ENCODE measurements at regions not wholly inside any gene's neighbourhood (a gene's known extent, or its start where the extent isn't known, plus 50 kb on each side); places are given as distances from the start of the nearest gene placed in this dataset.
A peak's percentile ranks its signal among the peaks of the same experiment; 100 is the strongest.

- Mint-ChIP-seq H3K9me3 (no peaks in the 10 kb centered on the region), H3K36me3 (ENCODE audit: low read depth) (no peaks in the 10 kb centered on the region), H3K4me3 (no peak overlapping the region), H3K4me1 (peaks cover 18% of the 10 kb centered on the region), H3K27ac (peak overlapping the region in 1 of 3 experiments; percentile 41), H3K27me3 (ENCODE audit: low read depth) (peaks cover 11% of the 10 kb centered on the region)
- TF ChIP-seq CTCF (IDR thresholded peaks at IDR 0.05; ENCODE audit: unreplicated experiment in 3 of 3), result no peak
These were observed 62.1 kb upstream of the HDAC4 start for GRCh38 chr2:239462671-239463506.

- Mint-ChIP-seq H3K27me3 (ENCODE audit: low read depth) (peaks cover 11% of the 10 kb centered on the region), H3K36me3 (ENCODE audit: low read depth) (no peaks in the 10 kb centered on the region), H3K9me3 (no peaks in the 10 kb centered on the region), H3K4me3 (no peak overlapping the region), H3K27ac (no peak overlapping the region), H3K4me1 (peaks cover 18% of the 10 kb centered on the region)
- TF ChIP-seq CTCF (IDR thresholded peaks at IDR 0.05; ENCODE audit: unreplicated experiment in 3 of 3), result no peak
These were observed 61.3 kb upstream of the HDAC4 start for GRCh38 chr2:239462191-239462515.

GRCh38 chr2:239461291-239462190 lies 60.7 kb upstream of the HDAC4 start:
- no peak overlapping the region for H3K4me3 Mint-ChIP-seq
- H3K4me1 Mint-ChIP-seq, result peaks cover 18% of the 10 kb centered on the region
- no peaks in the 10 kb centered on the region for H3K9me3 Mint-ChIP-seq
- TF ChIP-seq CTCF (IDR thresholded peaks at IDR 0.05; ENCODE audit: unreplicated experiment in 3 of 3), result no peak
- H3K27ac Mint-ChIP-seq, result no peak overlapping the region
- H3K27me3 Mint-ChIP-seq (ENCODE audit: low read depth), result peaks cover 11% of the 10 kb centered on the region
- H3K36me3 Mint-ChIP-seq (ENCODE audit: low read depth), result no peaks in the 10 kb centered on the region

GRCh38 chr2:239460780-239461179 lies 60.0 kb upstream of the HDAC4 start:
- no peak overlapping the region for H3K27ac Mint-ChIP-seq
- TF ChIP-seq CTCF (IDR thresholded peaks at IDR 0.05; ENCODE audit: unreplicated experiment in 3 of 3), result no peak
- no peak overlapping the region for H3K4me3 Mint-ChIP-seq
- peaks cover 16% of the 10 kb centered on the region for H3K27me3 Mint-ChIP-seq (ENCODE audit: low read depth)
- no peaks in the 10 kb centered on the region for H3K9me3 Mint-ChIP-seq
- H3K36me3 Mint-ChIP-seq (ENCODE audit: low read depth), result no peaks in the 10 kb centered on the region
- peaks cover 18% of the 10 kb centered on the region for H3K4me1 Mint-ChIP-seq

- Mint-ChIP-seq H3K4me1 (peaks cover 18% of the 10 kb centered on the region), H3K9me3 (peaks cover 7% of the 10 kb centered on the region), H3K27me3 (ENCODE audit: low read depth) (peaks cover 20% of the 10 kb centered on the region), H3K36me3 (ENCODE audit: low read depth) (no peaks in the 10 kb centered on the region), H3K4me3 (no peak overlapping the region), H3K27ac (no peak overlapping the region)
- TF ChIP-seq CTCF (IDR thresholded peaks at IDR 0.05; ENCODE audit: unreplicated experiment in 3 of 3), result no peak
These were observed 58.8 kb upstream of the HDAC4 start for GRCh38 chr2:239459606-239460005.

Data from nephron (organoid).